HCT116 (cell line): ENCODE measurements at regions not wholly inside any gene's neighbourhood (a gene's known extent, or its start where the extent isn't known, plus 50 kb on each side); places are given as distances from the start of the nearest gene placed in this dataset.

ENCODE experiments used
- ATAC-seq: fragments of 200-7000 bp; cut with Tn5 transposase; 2 replicates; pipeline ENCODE4 v1.9.1; 2020; ENCODE audit warnings: mild to moderate bottlenecking, moderate library complexity
- BruUV-seq: library from RNA; stranded (reverse); fragments of 400-500 nt; replicated peaks from 2 replicates; lab custom pipeline; 2021; lab: Mats Ljungman, UMichigan
- CTCF ChIA-PET: fragments of 300-600 bp; sonication (Branson Sonifier 250); formaldehyde crosslinking; loops from one replicate; lab custom pipeline; 2021; ENCODE audit warnings: antibody characterized with exemption; lab: Charles Lee
- POLR2A ChIA-PET: fragments of 300-600, 350-600 bp; sonication (Branson Sonifier 250); formaldehyde crosslinking; loops from one replicate; lab custom pipeline; 2021; ENCODE audit warnings: antibody characterized with exemption; lab: Charles Lee
- RAD21 ChIA-PET, 2 experiments: fragments of 300-600 bp; sonication (Branson Sonifier 250); formaldehyde crosslinking; loops; one replicate each; lab custom pipeline; 2023; ENCODE audit warnings: low total read pairs in 2 of 2; ENCODE audit not compliant: uncharacterized antibody in 2 of 2, unreplicated experiment in 2 of 2, low non-redundant PET in 1 of 2; lab: Charles Lee
- DNase-seq: peaks from one replicate; pipeline ENCODE4 v3.0.0-alpha.2; 2010; ENCODE audit warnings: low read depth, low spot score
- H2AFZ ChIP-seq: fragments of 200-600 bp; shearing (Covaris generic), sonication (generic); 2 replicates; pipeline ENCODE4 v1.6.1; 2017; ENCODE audit warnings: low read depth, mixed run types, mixed read lengths, antibody characterized with exemption, low read length; ENCODE audit not compliant: poor library complexity, severe bottlenecking
- H3K27ac ChIP-seq: 2 replicates; pipeline ENCODE4 v1.5.1; 2012; ENCODE audit warnings: low read depth, low read length
- H3K27me3 ChIP-seq: fragments of 200-600 bp; sonication (generic); 2 replicates; pipeline ENCODE4 v1.6.1; 2016; ENCODE audit warnings: mixed run types, low read length, mixed read lengths; ENCODE audit not compliant: insufficient read depth
- H3K36me3 ChIP-seq, 2 experiments: fragments of 200-500 bp in 1 of 2; fragments of 200-600 bp in 1 of 2; sonication (Bioruptor generic) in 1 of 2; sonication (generic) in 1 of 2; 2 replicates each; pipeline versions ENCODE4 v1.5.1 to v1.6.1; 2014 to 2016; ENCODE audit warnings: low read length in 2 of 2, inconsistent platforms in 1 of 2, mixed read lengths in 1 of 2, mixed run types in 1 of 2; ENCODE audit not compliant: insufficient read depth in 2 of 2, control insufficient read depth in 1 of 2
- H3K4me1 ChIP-seq, 2 experiments: fragments of 200-600 bp in 1 of 2; sonication (generic) in 1 of 2; 2 replicates each; pipeline versions ENCODE4 v1.5.1 to v1.6.1; 2012 to 2017; ENCODE audit warnings: low read length in 2 of 2, inconsistent platforms in 1 of 2, mild to moderate bottlenecking in 1 of 2, mixed read lengths in 1 of 2, mixed run types in 1 of 2, moderate library complexity in 1 of 2; ENCODE audit not compliant: insufficient read depth in 2 of 2, control insufficient read depth in 1 of 2
- H3K4me2 ChIP-seq: fragments of 200-600 bp; sonication (generic); 2 replicates; pipeline ENCODE4 v1.6.1; 2017; ENCODE audit warnings: mixed run types, low read length, mixed read lengths
- H3K4me3 ChIP-seq, 2 experiments: fragments of 200-600 bp in 1 of 2; sonication (generic) in 1 of 2; replicated peaks in 1 of 2; 2 replicates each; pipeline ENCODE4 v1.5.1; 2011 to 2016; ENCODE audit warnings: low read length in 2 of 2, control low read depth in 1 of 2, low read depth in 1 of 2, mild to moderate bottlenecking in 1 of 2, mixed read lengths in 1 of 2, mixed run types in 1 of 2
- H3K79me2 ChIP-seq: fragments of 200-600 bp; sonication (generic); 2 replicates; pipeline ENCODE4 v1.6.1; 2017; ENCODE audit warnings: mild to moderate bottlenecking, mixed run types, low read length, moderate library complexity, mixed read lengths; ENCODE audit not compliant: insufficient read depth
- H3K9ac ChIP-seq: fragments of 200-600 bp; sonication (generic); 2 replicates; pipeline ENCODE4 v1.6.1; 2016; ENCODE audit warnings: low read length, mixed read lengths
- H3K9me2 ChIP-seq: fragments of 200-600 bp; sonication (generic), shearing (Covaris generic); 2 replicates; pipeline ENCODE4 v1.6.1; 2017; ENCODE audit warnings: mixed run types, mild to moderate bottlenecking, moderate library complexity; ENCODE audit not compliant: insufficient read depth
- H3K9me3 ChIP-seq, 2 experiments: fragments of 200-500 bp in 1 of 2; fragments of 200-600 bp in 1 of 2; sonication (Bioruptor generic) in 1 of 2; sonication (generic) in 1 of 2; 2 replicates each; pipeline ENCODE4 v1.6.1; 2014 to 2017; ENCODE audit warnings: low read length in 2 of 2, mixed read lengths in 2 of 2, inconsistent platforms in 1 of 2, low read depth in 1 of 2, mild to moderate bottlenecking in 1 of 2, mixed run types in 1 of 2, moderate library complexity in 1 of 2; ENCODE audit not compliant: control insufficient read depth in 1 of 2, insufficient read depth in 1 of 2
- H4K20me1 ChIP-seq: fragments of 200-600 bp; sonication (generic), shearing (Covaris generic); 2 replicates; pipeline ENCODE4 v1.6.1; 2017; ENCODE audit warnings: mixed run types, mild to moderate bottlenecking, moderate library complexity; ENCODE audit not compliant: insufficient read depth
- CBX3 ChIP-seq: IDR thresholded peaks from 2 replicates; pipeline ENCODE4 v1.6.1; 2012; ENCODE audit warnings: low read depth
- CEBPB ChIP-seq: IDR thresholded peaks from 2 replicates; pipeline ENCODE4 v1.6.1; 2012; ENCODE audit warnings: low read depth
- ELF1 ChIP-seq: IDR thresholded peaks from 2 replicates; pipeline ENCODE4 v1.6.1; 2012; ENCODE audit warnings: low read depth, borderline replicate concordance
- EZH2 ChIP-seq: fragments of 200-600 bp; sonication (generic); IDR thresholded peaks from 2 replicates; pipeline ENCODE4 v1.6.1; 2017; ENCODE audit warnings: antibody characterized with exemption, mixed run types
- FOSL1 ChIP-seq: IDR thresholded peaks from 2 replicates; pipeline ENCODE4 v1.6.1; 2012; ENCODE audit warnings: low read depth
- RAD21 ChIP-seq: IDR thresholded peaks from 2 replicates; pipeline ENCODE4 v1.6.1; 2012; ENCODE audit warnings: low read depth, mild to moderate bottlenecking
- SIN3A ChIP-seq: IDR thresholded peaks from 2 replicates; pipeline ENCODE4 v1.6.1; 2012; ENCODE audit warnings: low read depth
- SP1 ChIP-seq: IDR thresholded peaks from 2 replicates; pipeline ENCODE4 v1.6.1; 2012; ENCODE audit warnings: low read depth
- ZFX ChIP-seq: fragments of 450-650 bp; IDR thresholded peaks from 2 replicates; pipeline ENCODE4 v1.6.1; 2017
- ZNF274 ChIP-seq: fragments of 200-500 bp; sonication (Bioruptor generic); IDR thresholded peaks from 2 replicates; pipeline ENCODE4 v1.6.1; 2014; ENCODE audit warnings: mild to moderate bottlenecking, low read depth, low read length, inconsistent platforms
- intact Hi-C: fragments of 100-400 bp; cut with micrococcal nuclease; formaldehyde crosslinking; loops from 2 replicates; pipeline ENCODE4 v1.10.0; 2022
- TF ChIP-seq, protein P1 (sequence below): IDR thresholded peaks from 2 replicates; pipeline ENCODE4 v1.6.1; 2012

DNA sequence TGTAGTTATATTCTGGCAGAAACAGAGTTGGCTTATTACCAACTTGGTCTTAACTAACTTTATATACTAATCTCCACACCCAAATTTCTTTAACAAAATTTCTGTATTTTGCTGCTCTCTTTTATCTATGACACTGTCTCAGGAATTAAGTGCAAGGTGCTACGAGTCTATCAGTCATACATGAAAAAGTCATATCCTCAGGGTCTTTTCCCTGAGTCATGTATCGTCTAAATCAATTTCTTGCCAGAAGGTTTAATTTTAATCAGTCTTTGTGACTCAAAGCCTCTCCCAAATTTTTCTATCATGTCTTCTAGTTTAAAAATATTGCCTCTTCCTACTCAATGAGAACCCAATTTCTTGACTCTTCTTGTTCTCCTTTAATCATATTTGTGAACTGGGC lies 1803.6 kb upstream of the PCDH7 start:
- ChIA-PET POLR2A (no interaction called here), CTCF (no interaction called here), RAD21 (no interaction called here)
- Histone ChIP-seq H3K4me1 (no peaks in the 10 kb centered on the region), H2AFZ (no peak overlapping the region), H4K20me1 (no peaks in the 10 kb centered on the region), H3K79me2 (no peaks in the 10 kb centered on the region), H3K27ac (no peak overlapping the region), H3K9ac (no peak overlapping the region), H3K9me3 (no peaks in the 10 kb centered on the region), H3K36me3 (no peaks in the 10 kb centered on the region), H3K4me3 (no peak overlapping the region), H3K4me2 (no peak overlapping the region), H3K9me2 (no peaks in the 10 kb centered on the region), H3K27me3 (no peaks in the 10 kb centered on the region)
- no TSS peak for BruUV-seq
- ATAC-seq (no peak), DNase-seq (no peak)
- no peak for TF ChIP-seq CBX3
- TF ChIP-seq ZFX = no peak
- TF ChIP-seq ELF1 = no peak
- no peak for TF ChIP-seq SIN3A
- intact Hi-C loops = no loop called here

GRCh38 chr4:28918871-28919270 lies 1801.3 kb upstream of the PCDH7 start:
- CTCF ChIA-PET = no interaction called here
- H3K27me3 ChIP-seq = no peaks in the 10 kb centered on the region
- H4K20me1 ChIP-seq = no peaks in the 10 kb centered on the region
- POLR2A ChIA-PET = no interaction called here
- H3K4me3 ChIP-seq = no peak overlapping the region
- intact Hi-C loops = no loop called here
- DNase-seq (no peak), ATAC-seq (no peak)
- no peaks in the 10 kb centered on the region for H3K36me3 ChIP-seq
- BruUV-seq = no TSS peak
- no peak overlapping the region for H3K27ac ChIP-seq
- no peaks in the 10 kb centered on the region for H3K9me2 ChIP-seq
- no peak for TF ChIP-seq ZNF274
- no peak for TF ChIP-seq RAD21
- TF ChIP-seq CEBPB = no peak
- TF ChIP-seq FOSL1 = no peak
- TF ChIP-seq SP1 = no peak
- TF ChIP-seq, protein P1, sequence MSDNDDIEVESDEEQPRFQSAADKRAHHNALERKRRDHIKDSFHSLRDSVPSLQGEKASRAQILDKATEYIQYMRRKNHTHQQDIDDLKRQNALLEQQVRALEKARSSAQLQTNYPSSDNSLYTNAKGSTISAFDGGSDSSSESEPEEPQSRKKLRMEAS = no peak
- no peak for TF ChIP-seq EZH2
- no peak overlapping the region for H3K9ac ChIP-seq
- no peaks in the 10 kb centered on the region for H3K4me1 ChIP-seq
- H3K9me3 ChIP-seq = no peaks in the 10 kb centered on the region
- RAD21 ChIA-PET = no interaction called here
- no peak overlapping the region for H2AFZ ChIP-seq
- H3K79me2 ChIP-seq = no peaks in the 10 kb centered on the region
- H3K4me2 ChIP-seq = no peak overlapping the region
